Chondrocyte (in vitro differentiated cells): ENCODE measurements at regions not wholly inside any gene's neighbourhood (a gene's known extent, or its start where the extent isn't known, plus 50 kb on each side); places are given as distances from the start of the nearest gene placed in this dataset.

Experiments
- DNase-seq: peaks from one replicate; pipeline ENCODE4 v3.0.0; 2021; ENCODE audit warnings: mixed read lengths, low spot score
- H3K27ac Mint-ChIP-seq: one replicate; pipeline ENCODE4 v1.8.0; 2021; ENCODE audit warnings: mild to moderate bottlenecking, moderate library complexity, mixed read lengths; ENCODE audit not compliant: unreplicated experiment
- H3K27me3 Mint-ChIP-seq: 2 replicates; pipeline ENCODE4 v1.8.0; 2021; ENCODE audit warnings: low read depth, mixed read lengths
- H3K36me3 Mint-ChIP-seq: 2 replicates; pipeline ENCODE4 v1.8.0; 2021; ENCODE audit warnings: low read depth, mixed read lengths
- H3K4me1 Mint-ChIP-seq: 2 replicates; pipeline ENCODE4 v1.8.0; 2021; ENCODE audit warnings: low read depth, mild to moderate bottlenecking, mixed read lengths
- H3K4me3 Mint-ChIP-seq: one replicate; pipeline ENCODE4 v1.8.0; 2021; ENCODE audit warnings: mild to moderate bottlenecking, moderate library complexity, mixed read lengths; ENCODE audit not compliant: unreplicated experiment
- H3K9me3 Mint-ChIP-seq: 2 replicates; pipeline ENCODE4 v1.8.0; 2021; ENCODE audit warnings: low read depth, mixed read lengths
- CTCF ChIP-seq: fragments of 200-600 bp; sonication (generic); IDR thresholded peaks from 2 replicates; pipeline ENCODE4 v1.5.0; 2021; ENCODE audit warnings: antibody characterized with exemption, mild to moderate bottlenecking, moderate library complexity

- H3K27me3 Mint-ChIP-seq, result no peaks in the 10 kb centered on the region
- no peak overlapping the region for H3K4me3 Mint-ChIP-seq
- H3K4me1 Mint-ChIP-seq, result peaks cover 32% of the 10 kb centered on the region
- H3K36me3 Mint-ChIP-seq, result no peaks in the 10 kb centered on the region
- TF ChIP-seq CTCF, result no peak
- H3K27ac Mint-ChIP-seq, result no peak overlapping the region
- DNase-seq, result no peak
- H3K9me3 Mint-ChIP-seq, result no peaks in the 10 kb centered on the region
Observed at GRCh38 chr5:124583469-124584350, 162.7 kb downstream of the ZNF608 start.

DNA sequence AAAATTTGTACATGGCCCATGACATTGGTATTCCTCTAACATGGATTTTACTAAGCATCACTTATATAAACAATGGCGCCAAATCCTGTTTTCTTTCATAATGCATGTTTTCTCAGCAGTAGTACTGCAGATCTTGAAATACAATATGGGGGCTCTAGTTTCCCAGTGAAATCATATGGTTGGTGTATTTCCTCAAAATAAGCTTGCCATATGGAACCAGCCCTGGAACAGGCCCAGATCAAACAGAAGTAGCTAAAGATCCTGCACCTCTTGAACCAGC lies 163.9 kb downstream of the ZNF608 start:
- TF ChIP-seq CTCF, result no peak
- Mint-ChIP-seq H3K4me1 (peaks cover 32% of the 10 kb centered on the region), H3K36me3 (peaks cover 1% of the 10 kb centered on the region), H3K9me3 (no peaks in the 10 kb centered on the region), H3K27me3 (peaks cover 2% of the 10 kb centered on the region), H3K4me3 (no peak overlapping the region), H3K27ac (no peak overlapping the region)
- DNase-seq, result no peak

- Mint-ChIP-seq H3K36me3 (peaks cover 1% of the 10 kb centered on the region), H3K27me3 (peaks cover 2% of the 10 kb centered on the region), H3K9me3 (no peaks in the 10 kb centered on the region), H3K4me3 (no peak overlapping the region), H3K27ac (no peak overlapping the region), H3K4me1 (peaks cover 32% of the 10 kb centered on the region)
- DNase-seq, result no peak
- no peak for TF ChIP-seq CTCF
Observed at GRCh38 chr5:124581738-124582560, 164.5 kb downstream of the ZNF608 start.

- TF ChIP-seq CTCF, result no peak
- no peak for DNase-seq
- H3K27me3 Mint-ChIP-seq, result peaks cover 2% of the 10 kb centered on the region
- H3K27ac Mint-ChIP-seq, result no peak overlapping the region
- no peaks in the 10 kb centered on the region for H3K9me3 Mint-ChIP-seq
- H3K36me3 Mint-ChIP-seq, result peaks cover 1% of the 10 kb centered on the region
- H3K4me1 Mint-ChIP-seq, result peaks cover 32% of the 10 kb centered on the region
- H3K4me3 Mint-ChIP-seq, result no peak overlapping the region
Observed at GRCh38 chr5:124580925-124581737, 165.3 kb downstream of the ZNF608 start.

- Mint-ChIP-seq H3K27ac (no peak overlapping the region), H3K9me3 (no peaks in the 10 kb centered on the region), H3K4me1 (peaks cover 32% of the 10 kb centered on the region), H3K36me3 (peaks cover 1% of the 10 kb centered on the region), H3K4me3 (no peak overlapping the region), H3K27me3 (peaks cover 2% of the 10 kb centered on the region)
- no peak for TF ChIP-seq CTCF
- DNase-seq, result no peak
Observed at GRCh38 chr5:124580512-124580911, 165.9 kb downstream of the ZNF608 start.
